Activated T-cell treated with anti-CD3 and anti-CD28 coated beads, Interleukin-2, amount 50 U/mL, for 72 hours (primary cell): ENCODE measurements at regions not wholly inside any gene's neighbourhood (a gene's known extent, or its start where the extent isn't known, plus 50 kb on each side); places are given as distances from the start of the nearest gene placed in this dataset.

Source experiments
- ATAC-seq, 2 donors: fragments of 150-1000 bp; cut with Tn5 transposase; replicated peaks in 1 of 2; 2 replicates each; pipeline ENCODE4 v1.10.0; 2021; ENCODE audit warnings: moderate library complexity in 2 of 2, mild to moderate bottlenecking in 1 of 2
- DNase-seq, 2 donors: peaks; one replicate each; pipeline ENCODE4 v3.0.0; 2021 to 2022; ENCODE audit warnings: mixed read lengths in 1 of 2
- H3K27ac Mint-ChIP-seq: one replicate; pipeline ENCODE4 v1.8.0; 2022; ENCODE audit warnings: mild to moderate bottlenecking, moderate library complexity, mixed read lengths
- H3K27me3 Mint-ChIP-seq: one replicate; pipeline ENCODE4 v1.8.0; 2022; ENCODE audit warnings: low read depth, mixed read lengths
- H3K36me3 Mint-ChIP-seq, 2 donors: one replicate each; pipeline ENCODE4 v1.8.0; 2022; ENCODE audit warnings: mixed read lengths in 2 of 2, mild to moderate bottlenecking in 1 of 2; ENCODE audit not compliant: insufficient read depth in 2 of 2
- H3K4me1 Mint-ChIP-seq: one replicate; pipeline ENCODE4 v1.8.0; 2022; ENCODE audit warnings: low read depth, mixed read lengths
- H3K4me3 Mint-ChIP-seq, 2 donors: one replicate each; pipeline ENCODE4 v1.8.0; 2022; ENCODE audit warnings: mild to moderate bottlenecking in 2 of 2, mixed read lengths in 2 of 2, moderate library complexity in 2 of 2
- H3K9me3 Mint-ChIP-seq, 2 donors: one replicate each; pipeline ENCODE4 v1.8.0; 2022; ENCODE audit warnings: mixed read lengths in 2 of 2

GRCh38 chr2:2523461-2524347 lies 192.6 kb upstream of the MYT1L start:
- DNase-seq: no peak
- ATAC-seq: no peak
- no peak overlapping the region for H3K4me3 Mint-ChIP-seq
- peaks cover 7% of the 10 kb centered on the region in 2 donors for H3K9me3 Mint-ChIP-seq
- H3K36me3 Mint-ChIP-seq: no peaks in the 10 kb centered on the region
- no peaks in the 10 kb centered on the region for H3K4me1 Mint-ChIP-seq
- H3K27ac Mint-ChIP-seq: no peak overlapping the region
- H3K27me3 Mint-ChIP-seq: peaks cover 7% of the 10 kb centered on the region

GRCh38 chr2:2520401-2520811 lies 189.3 kb upstream of the MYT1L start:
- Mint-ChIP-seq H3K9me3 (peaks cover 7% of the 10 kb centered on the region in 2 donors), H3K27me3 (peaks cover 7% of the 10 kb centered on the region), H3K4me1 (no peaks in the 10 kb centered on the region), H3K4me3 (no peak overlapping the region), H3K27ac (no peak overlapping the region), H3K36me3 (no peaks in the 10 kb centered on the region)
- ATAC-seq (no peak), DNase-seq (no peak)

GRCh38 chr2:2519381-2519780 lies 188.3 kb upstream of the MYT1L start:
- Mint-ChIP-seq H3K27ac (no peak overlapping the region), H3K27me3 (peaks cover 7% of the 10 kb centered on the region), H3K4me1 (no peaks in the 10 kb centered on the region), H3K36me3 (no peaks in the 10 kb centered on the region), H3K9me3 (peaks cover 7% of the 10 kb centered on the region in 2 donors), H3K4me3 (no peak overlapping the region)
- ATAC-seq: no peak
- no peak for DNase-seq

- H3K36me3 Mint-ChIP-seq: no peaks in the 10 kb centered on the region
- H3K27me3 Mint-ChIP-seq: peaks cover 7% of the 10 kb centered on the region
- DNase-seq (no peak), ATAC-seq (no peak)
- H3K4me1 Mint-ChIP-seq: no peaks in the 10 kb centered on the region
- H3K27ac Mint-ChIP-seq: no peak overlapping the region
- H3K9me3 Mint-ChIP-seq: peaks cover 7% of the 10 kb centered on the region in 2 donors
- no peak overlapping the region for H3K4me3 Mint-ChIP-seq
These were observed 186.3 kb upstream of the MYT1L start for GRCh38 chr2:2517399-2517798.

GRCh38 chr2:2516386-2516785 lies 185.3 kb upstream of the MYT1L start:
- no peak overlapping the region for H3K27ac Mint-ChIP-seq
- peaks cover 6% of the 10 kb centered on the region for H3K27me3 Mint-ChIP-seq
- no peaks in the 10 kb centered on the region for H3K4me1 Mint-ChIP-seq
- no peak overlapping the region for H3K4me3 Mint-ChIP-seq
- no peaks in the 10 kb centered on the region for H3K9me3 Mint-ChIP-seq
- H3K36me3 Mint-ChIP-seq: no peaks in the 10 kb centered on the region
- ATAC-seq: no peak
- DNase-seq: no peak

GRCh38 chr2:2512931-2513330 lies 181.9 kb upstream of the MYT1L start:
- no peaks in the 10 kb centered on the region for H3K4me1 Mint-ChIP-seq
- DNase-seq (no peak), ATAC-seq (no peak)
- no peak overlapping the region for H3K27ac Mint-ChIP-seq
- H3K36me3 Mint-ChIP-seq: no peaks in the 10 kb centered on the region
- H3K9me3 Mint-ChIP-seq: no peaks in the 10 kb centered on the region
- H3K27me3 Mint-ChIP-seq: peaks cover 13% of the 10 kb centered on the region
- H3K4me3 Mint-ChIP-seq: no peak overlapping the region

GRCh38 chr2:2507417-2507997 lies 176.4 kb upstream of the MYT1L start:
- Mint-ChIP-seq H3K36me3 (no peaks in the 10 kb centered on the region), H3K9me3 (no peaks in the 10 kb centered on the region), H3K4me1 (no peaks in the 10 kb centered on the region), H3K4me3 (no peak overlapping the region), H3K27ac (no peak overlapping the region), H3K27me3 (peaks cover 13% of the 10 kb centered on the region)
- DNase-seq (no peak), ATAC-seq (no peak)

GRCh38 chr2:2506536-2506935 lies 175.5 kb upstream of the MYT1L start:
- Mint-ChIP-seq H3K9me3 (no peaks in the 10 kb centered on the region), H3K36me3 (no peaks in the 10 kb centered on the region), H3K27ac (no peak overlapping the region), H3K4me3 (no peak overlapping the region), H3K4me1 (no peaks in the 10 kb centered on the region), H3K27me3 (peaks cover 8% of the 10 kb centered on the region)
- no peak for DNase-seq
- ATAC-seq: no peak

GRCh38 chr2:2505604-2506003 lies 174.5 kb upstream of the MYT1L start:
- ATAC-seq: no peak
- H3K27ac Mint-ChIP-seq: no peak overlapping the region
- H3K4me1 Mint-ChIP-seq: no peaks in the 10 kb centered on the region
- H3K27me3 Mint-ChIP-seq: no peaks in the 10 kb centered on the region
- DNase-seq: no peak
- no peaks in the 10 kb centered on the region for H3K36me3 Mint-ChIP-seq
- H3K4me3 Mint-ChIP-seq: no peak overlapping the region
- no peaks in the 10 kb centered on the region for H3K9me3 Mint-ChIP-seq

- Mint-ChIP-seq H3K27ac (no peak overlapping the region), H3K36me3 (no peaks in the 10 kb centered on the region), H3K9me3 (no peaks in the 10 kb centered on the region), H3K27me3 (no peaks in the 10 kb centered on the region), H3K4me3 (no peak overlapping the region), H3K4me1 (no peaks in the 10 kb centered on the region)
- DNase-seq (no peak), ATAC-seq (no peak)
These were observed 172.9 kb upstream of the MYT1L start for GRCh38 chr2:2503864-2504418.

- no peak for DNase-seq
- H3K27ac Mint-ChIP-seq: no peak overlapping the region
- H3K36me3 Mint-ChIP-seq: no peaks in the 10 kb centered on the region
- H3K9me3 Mint-ChIP-seq: no peaks in the 10 kb centered on the region
- no peaks in the 10 kb centered on the region for H3K4me1 Mint-ChIP-seq
- no peak overlapping the region for H3K4me3 Mint-ChIP-seq
- ATAC-seq: no peak
- H3K27me3 Mint-ChIP-seq: no peaks in the 10 kb centered on the region
These were observed 171.1 kb upstream of the MYT1L start for GRCh38 chr2:2502201-2502549.

- Mint-ChIP-seq H3K27me3 (no peaks in the 10 kb centered on the region), H3K4me3 (no peak overlapping the region), H3K4me1 (no peaks in the 10 kb centered on the region), H3K27ac (no peak overlapping the region), H3K36me3 (no peaks in the 10 kb centered on the region), H3K9me3 (no peaks in the 10 kb centered on the region)
- ATAC-seq (no peak), DNase-seq (no peak)
These were observed 170.6 kb upstream of the MYT1L start for GRCh38 chr2:2501454-2502200.

GRCh38 chr2:2495606-2496005 lies 164.5 kb upstream of the MYT1L start:
- no peak overlapping the region for H3K27ac Mint-ChIP-seq
- no peaks in the 10 kb centered on the region for H3K4me1 Mint-ChIP-seq
- no peak for ATAC-seq
- H3K27me3 Mint-ChIP-seq: peaks cover 10% of the 10 kb centered on the region
- DNase-seq: no peak
- no peak overlapping the region for H3K4me3 Mint-ChIP-seq
- no peaks in the 10 kb centered on the region for H3K36me3 Mint-ChIP-seq
- no peaks in the 10 kb centered on the region for H3K9me3 Mint-ChIP-seq
